HCT116 (cell line): ENCODE measurements at regions not wholly inside any gene's neighbourhood (a gene's known extent, or its start where the extent isn't known, plus 50 kb on each side); places are given as distances from the start of the nearest gene placed in this dataset.

Experiments
- ATAC-seq: fragments of 200-7000 bp; cut with Tn5 transposase; 2 replicates; pipeline ENCODE4 v1.9.1; 2020; ENCODE audit warnings: mild to moderate bottlenecking, moderate library complexity
- BruUV-seq: library from RNA; stranded (reverse); fragments of 400-500 nt; replicated peaks from 2 replicates; lab custom pipeline; 2021; lab: Mats Ljungman, UMichigan
- CTCF ChIA-PET: fragments of 300-600 bp; sonication (Branson Sonifier 250); formaldehyde crosslinking; loops from one replicate; lab custom pipeline; 2021; ENCODE audit warnings: antibody characterized with exemption; lab: Charles Lee
- POLR2A ChIA-PET: fragments of 300-600, 350-600 bp; sonication (Branson Sonifier 250); formaldehyde crosslinking; loops from one replicate; lab custom pipeline; 2021; ENCODE audit warnings: antibody characterized with exemption; lab: Charles Lee
- RAD21 ChIA-PET, 2 experiments: fragments of 300-600 bp; sonication (Branson Sonifier 250); formaldehyde crosslinking; loops; one replicate each; lab custom pipeline; 2023; ENCODE audit warnings: low total read pairs in 2 of 2; ENCODE audit not compliant: uncharacterized antibody in 2 of 2, unreplicated experiment in 2 of 2, low non-redundant PET in 1 of 2; lab: Charles Lee
- DNase-seq: peaks from one replicate; pipeline ENCODE4 v3.0.0-alpha.2; 2010; ENCODE audit warnings: low read depth, low spot score
- H2AFZ ChIP-seq: fragments of 200-600 bp; shearing (Covaris generic), sonication (generic); 2 replicates; pipeline ENCODE4 v1.6.1; 2017; ENCODE audit warnings: low read depth, mixed run types, mixed read lengths, antibody characterized with exemption, low read length; ENCODE audit not compliant: poor library complexity, severe bottlenecking
- H3K27ac ChIP-seq: 2 replicates; pipeline ENCODE4 v1.5.1; 2012; ENCODE audit warnings: low read depth, low read length
- H3K27me3 ChIP-seq: fragments of 200-600 bp; sonication (generic); 2 replicates; pipeline ENCODE4 v1.6.1; 2016; ENCODE audit warnings: mixed run types, low read length, mixed read lengths; ENCODE audit not compliant: insufficient read depth
- H3K36me3 ChIP-seq, 2 experiments: fragments of 200-500 bp in 1 of 2; fragments of 200-600 bp in 1 of 2; sonication (Bioruptor generic) in 1 of 2; sonication (generic) in 1 of 2; 2 replicates each; pipeline versions ENCODE4 v1.5.1 to v1.6.1; 2014 to 2016; ENCODE audit warnings: low read length in 2 of 2, inconsistent platforms in 1 of 2, mixed read lengths in 1 of 2, mixed run types in 1 of 2; ENCODE audit not compliant: insufficient read depth in 2 of 2, control insufficient read depth in 1 of 2
- H3K4me1 ChIP-seq, 2 experiments: fragments of 200-600 bp in 1 of 2; sonication (generic) in 1 of 2; 2 replicates each; pipeline versions ENCODE4 v1.5.1 to v1.6.1; 2012 to 2017; ENCODE audit warnings: low read length in 2 of 2, inconsistent platforms in 1 of 2, mild to moderate bottlenecking in 1 of 2, mixed read lengths in 1 of 2, mixed run types in 1 of 2, moderate library complexity in 1 of 2; ENCODE audit not compliant: insufficient read depth in 2 of 2, control insufficient read depth in 1 of 2
- H3K4me2 ChIP-seq: fragments of 200-600 bp; sonication (generic); 2 replicates; pipeline ENCODE4 v1.6.1; 2017; ENCODE audit warnings: mixed run types, low read length, mixed read lengths
- H3K4me3 ChIP-seq, 2 experiments: fragments of 200-600 bp in 1 of 2; sonication (generic) in 1 of 2; replicated peaks in 1 of 2; 2 replicates each; pipeline ENCODE4 v1.5.1; 2011 to 2016; ENCODE audit warnings: low read length in 2 of 2, control low read depth in 1 of 2, low read depth in 1 of 2, mild to moderate bottlenecking in 1 of 2, mixed read lengths in 1 of 2, mixed run types in 1 of 2
- H3K79me2 ChIP-seq: fragments of 200-600 bp; sonication (generic); 2 replicates; pipeline ENCODE4 v1.6.1; 2017; ENCODE audit warnings: mild to moderate bottlenecking, mixed run types, low read length, moderate library complexity, mixed read lengths; ENCODE audit not compliant: insufficient read depth
- H3K9ac ChIP-seq: fragments of 200-600 bp; sonication (generic); 2 replicates; pipeline ENCODE4 v1.6.1; 2016; ENCODE audit warnings: low read length, mixed read lengths
- H3K9me2 ChIP-seq: fragments of 200-600 bp; sonication (generic), shearing (Covaris generic); 2 replicates; pipeline ENCODE4 v1.6.1; 2017; ENCODE audit warnings: mixed run types, mild to moderate bottlenecking, moderate library complexity; ENCODE audit not compliant: insufficient read depth
- H3K9me3 ChIP-seq, 2 experiments: fragments of 200-500 bp in 1 of 2; fragments of 200-600 bp in 1 of 2; sonication (Bioruptor generic) in 1 of 2; sonication (generic) in 1 of 2; 2 replicates each; pipeline ENCODE4 v1.6.1; 2014 to 2017; ENCODE audit warnings: low read length in 2 of 2, mixed read lengths in 2 of 2, inconsistent platforms in 1 of 2, low read depth in 1 of 2, mild to moderate bottlenecking in 1 of 2, mixed run types in 1 of 2, moderate library complexity in 1 of 2; ENCODE audit not compliant: control insufficient read depth in 1 of 2, insufficient read depth in 1 of 2
- H4K20me1 ChIP-seq: fragments of 200-600 bp; sonication (generic), shearing (Covaris generic); 2 replicates; pipeline ENCODE4 v1.6.1; 2017; ENCODE audit warnings: mixed run types, mild to moderate bottlenecking, moderate library complexity; ENCODE audit not compliant: insufficient read depth
- EGR1 ChIP-seq: IDR thresholded peaks from 2 replicates; pipeline ENCODE4 v1.6.1; 2012; ENCODE audit warnings: low read depth
- ELF1 ChIP-seq: IDR thresholded peaks from 2 replicates; pipeline ENCODE4 v1.6.1; 2012; ENCODE audit warnings: low read depth, borderline replicate concordance
- EZH2 ChIP-seq: fragments of 200-600 bp; sonication (generic); IDR thresholded peaks from 2 replicates; pipeline ENCODE4 v1.6.1; 2017; ENCODE audit warnings: antibody characterized with exemption, mixed run types
- JUND ChIP-seq: IDR thresholded peaks from 2 replicates; pipeline ENCODE4 v1.6.1; 2012
- RAD21 ChIP-seq: IDR thresholded peaks from 2 replicates; pipeline ENCODE4 v1.6.1; 2012; ENCODE audit warnings: low read depth, mild to moderate bottlenecking
- SP1 ChIP-seq: IDR thresholded peaks from 2 replicates; pipeline ENCODE4 v1.6.1; 2012; ENCODE audit warnings: low read depth
- ZFX ChIP-seq: fragments of 450-650 bp; IDR thresholded peaks from 2 replicates; pipeline ENCODE4 v1.6.1; 2017
- ZNF274 ChIP-seq: fragments of 200-500 bp; sonication (Bioruptor generic); IDR thresholded peaks from 2 replicates; pipeline ENCODE4 v1.6.1; 2014; ENCODE audit warnings: mild to moderate bottlenecking, low read depth, low read length, inconsistent platforms
- intact Hi-C: fragments of 100-400 bp; cut with micrococcal nuclease; formaldehyde crosslinking; loops from 2 replicates; pipeline ENCODE4 v1.10.0; 2022
- TF ChIP-seq, protein P1 (sequence below), 3 experiments: fragments of 200-600 bp in 1 of 3; sonication (generic) in 1 of 3; IDR thresholded peaks in 2 of 3; conservative IDR thresholded peaks in 1 of 3; 2 replicates each; pipeline ENCODE4 v1.5.1; 2012 to 2017; ENCODE audit warnings: low read depth in 2 of 3, low read length in 2 of 3, antibody characterized with exemption in 1 of 3, borderline replicate concordance in 1 of 3, control low read depth in 1 of 3, mild to moderate bottlenecking in 1 of 3, mixed read lengths in 1 of 3, mixed run types in 1 of 3, moderate library complexity in 1 of 3; ENCODE audit not compliant: insufficient read depth in 1 of 3
- TF ChIP-seq, protein P2 (sequence below): IDR thresholded peaks from 2 replicates; pipeline ENCODE4 v1.6.1; 2011; ENCODE audit warnings: mild to moderate bottlenecking, low read length, moderate library complexity; ENCODE audit not compliant: insufficient replicate concordance; ENCODE audit errors: extremely low read depth
- TF ChIP-seq, protein P3 (sequence below): IDR thresholded peaks from 2 replicates; pipeline ENCODE4 v1.6.1; 2012; ENCODE audit warnings: low read depth

DNA sequence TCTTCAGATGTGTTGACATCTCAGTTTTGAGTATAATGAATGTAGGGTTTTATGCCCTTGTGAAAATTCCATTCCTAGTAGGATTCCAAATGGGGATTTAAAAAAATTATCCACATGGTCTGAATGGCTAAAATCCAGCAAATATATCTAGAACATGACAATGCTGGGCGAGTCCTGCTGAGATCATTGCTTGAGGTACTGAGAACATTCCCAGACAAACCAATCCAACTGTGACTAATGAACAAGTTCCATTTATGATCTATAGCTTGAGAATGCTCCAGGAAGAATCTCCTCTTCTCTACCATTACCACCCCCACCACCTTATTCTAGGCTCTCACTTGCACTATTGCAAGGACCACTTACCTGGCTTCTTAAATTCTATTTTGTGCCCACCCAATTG is 77.2 kb upstream of the IL1RAPL2 start:
- H3K4me1 ChIP-seq: no peaks in the 10 kb centered on the region
- CTCF ChIA-PET: no interaction called here
- no peak for DNase-seq
- intact Hi-C loops: no loop called here
- H3K9ac ChIP-seq: no peak overlapping the region
- TF ChIP-seq RAD21: no peak
- TF ChIP-seq, protein P1, sequence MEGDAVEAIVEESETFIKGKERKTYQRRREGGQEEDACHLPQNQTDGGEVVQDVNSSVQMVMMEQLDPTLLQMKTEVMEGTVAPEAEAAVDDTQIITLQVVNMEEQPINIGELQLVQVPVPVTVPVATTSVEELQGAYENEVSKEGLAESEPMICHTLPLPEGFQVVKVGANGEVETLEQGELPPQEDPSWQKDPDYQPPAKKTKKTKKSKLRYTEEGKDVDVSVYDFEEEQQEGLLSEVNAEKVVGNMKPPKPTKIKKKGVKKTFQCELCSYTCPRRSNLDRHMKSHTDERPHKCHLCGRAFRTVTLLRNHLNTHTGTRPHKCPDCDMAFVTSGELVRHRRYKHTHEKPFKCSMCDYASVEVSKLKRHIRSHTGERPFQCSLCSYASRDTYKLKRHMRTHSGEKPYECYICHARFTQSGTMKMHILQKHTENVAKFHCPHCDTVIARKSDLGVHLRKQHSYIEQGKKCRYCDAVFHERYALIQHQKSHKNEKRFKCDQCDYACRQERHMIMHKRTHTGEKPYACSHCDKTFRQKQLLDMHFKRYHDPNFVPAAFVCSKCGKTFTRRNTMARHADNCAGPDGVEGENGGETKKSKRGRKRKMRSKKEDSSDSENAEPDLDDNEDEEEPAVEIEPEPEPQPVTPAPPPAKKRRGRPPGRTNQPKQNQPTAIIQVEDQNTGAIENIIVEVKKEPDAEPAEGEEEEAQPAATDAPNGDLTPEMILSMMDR (IDR thresholded peaks at IDR 0.05 in 2 of 3, conservative IDR thresholded peaks at IDR 0.05 in 1 of 3; ENCODE audit: borderline replicate concordance in 1 of 3, insufficient read depth in 1 of 3, low read depth in 2 of 3, low read length in 2 of 3): no peak
- TF ChIP-seq JUND: no peak
- no peak for TF ChIP-seq SP1
- no peak for TF ChIP-seq ZNF274
- no peak for TF ChIP-seq EGR1
- TF ChIP-seq EZH2: no peak
- TF ChIP-seq, protein P2, sequence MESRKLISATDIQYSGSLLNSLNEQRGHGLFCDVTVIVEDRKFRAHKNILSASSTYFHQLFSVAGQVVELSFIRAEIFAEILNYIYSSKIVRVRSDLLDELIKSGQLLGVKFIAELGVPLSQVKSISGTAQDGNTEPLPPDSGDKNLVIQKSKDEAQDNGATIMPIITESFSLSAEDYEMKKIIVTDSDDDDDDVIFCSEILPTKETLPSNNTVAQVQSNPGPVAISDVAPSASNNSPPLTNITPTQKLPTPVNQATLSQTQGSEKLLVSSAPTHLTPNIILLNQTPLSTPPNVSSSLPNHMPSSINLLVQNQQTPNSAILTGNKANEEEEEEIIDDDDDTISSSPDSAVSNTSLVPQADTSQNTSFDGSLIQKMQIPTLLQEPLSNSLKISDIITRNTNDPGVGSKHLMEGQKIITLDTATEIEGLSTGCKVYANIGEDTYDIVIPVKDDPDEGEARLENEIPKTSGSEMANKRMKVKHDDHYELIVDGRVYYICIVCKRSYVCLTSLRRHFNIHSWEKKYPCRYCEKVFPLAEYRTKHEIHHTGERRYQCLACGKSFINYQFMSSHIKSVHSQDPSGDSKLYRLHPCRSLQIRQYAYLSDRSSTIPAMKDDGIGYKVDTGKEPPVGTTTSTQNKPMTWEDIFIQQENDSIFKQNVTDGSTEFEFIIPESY: no peak
- TF ChIP-seq, protein P3, sequence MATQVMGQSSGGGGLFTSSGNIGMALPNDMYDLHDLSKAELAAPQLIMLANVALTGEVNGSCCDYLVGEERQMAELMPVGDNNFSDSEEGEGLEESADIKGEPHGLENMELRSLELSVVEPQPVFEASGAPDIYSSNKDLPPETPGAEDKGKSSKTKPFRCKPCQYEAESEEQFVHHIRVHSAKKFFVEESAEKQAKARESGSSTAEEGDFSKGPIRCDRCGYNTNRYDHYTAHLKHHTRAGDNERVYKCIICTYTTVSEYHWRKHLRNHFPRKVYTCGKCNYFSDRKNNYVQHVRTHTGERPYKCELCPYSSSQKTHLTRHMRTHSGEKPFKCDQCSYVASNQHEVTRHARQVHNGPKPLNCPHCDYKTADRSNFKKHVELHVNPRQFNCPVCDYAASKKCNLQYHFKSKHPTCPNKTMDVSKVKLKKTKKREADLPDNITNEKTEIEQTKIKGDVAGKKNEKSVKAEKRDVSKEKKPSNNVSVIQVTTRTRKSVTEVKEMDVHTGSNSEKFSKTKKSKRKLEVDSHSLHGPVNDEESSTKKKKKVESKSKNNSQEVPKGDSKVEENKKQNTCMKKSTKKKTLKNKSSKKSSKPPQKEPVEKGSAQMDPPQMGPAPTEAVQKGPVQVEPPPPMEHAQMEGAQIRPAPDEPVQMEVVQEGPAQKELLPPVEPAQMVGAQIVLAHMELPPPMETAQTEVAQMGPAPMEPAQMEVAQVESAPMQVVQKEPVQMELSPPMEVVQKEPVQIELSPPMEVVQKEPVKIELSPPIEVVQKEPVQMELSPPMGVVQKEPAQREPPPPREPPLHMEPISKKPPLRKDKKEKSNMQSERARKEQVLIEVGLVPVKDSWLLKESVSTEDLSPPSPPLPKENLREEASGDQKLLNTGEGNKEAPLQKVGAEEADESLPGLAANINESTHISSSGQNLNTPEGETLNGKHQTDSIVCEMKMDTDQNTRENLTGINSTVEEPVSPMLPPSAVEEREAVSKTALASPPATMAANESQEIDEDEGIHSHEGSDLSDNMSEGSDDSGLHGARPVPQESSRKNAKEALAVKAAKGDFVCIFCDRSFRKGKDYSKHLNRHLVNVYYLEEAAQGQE: no peak
- TF ChIP-seq ELF1: no peak
- no peak for TF ChIP-seq ZFX
- H3K9me3 ChIP-seq: no peaks in the 10 kb centered on the region
- no peak overlapping the region for H3K27ac ChIP-seq
- peaks cover 3% of the 10 kb centered on the region; the same call in 1 of the 2 replicates for H3K27me3 ChIP-seq
- RAD21 ChIA-PET: no interaction called here
- BruUV-seq: no TSS peak
- no peaks in the 10 kb centered on the region for H4K20me1 ChIP-seq
- H3K9me2 ChIP-seq: no peaks in the 10 kb centered on the region
- POLR2A ChIA-PET: no interaction called here
- H3K79me2 ChIP-seq: no peaks in the 10 kb centered on the region
- no peak overlapping the region for H3K4me2 ChIP-seq
- no peak overlapping the region for H2AFZ ChIP-seq
- ATAC-seq: no peak
- H3K4me3 ChIP-seq: no peak overlapping the region
- H3K36me3 ChIP-seq: no peaks in the 10 kb centered on the region
